ENCODE measurements at regions not wholly inside any gene's neighbourhood (a gene's known extent, or its start where the extent isn't known, plus 50 kb on each side); places are given as distances from the start of the nearest gene placed in this dataset.
A peak's percentile ranks its signal among the peaks of the same experiment; 100 is the strongest.

- Histone ChIP-seq H3K36me3 (no peaks in the 10 kb centered on the region), H3K27me3 (no peaks in the 10 kb centered on the region), H3K27ac (no peak overlapping the region), H3K4me3 (replicated peaks in 1 of 3) (no peak overlapping the region), H3K4me1 (no peaks in the 10 kb centered on the region), H3K9me3 (no peaks in the 10 kb centered on the region)
- 3 to 7% methylated on average over 30 to 39 of the region's 39 CpGs for WGBS, 2 donors
- intact Hi-C loops (cut with DNase I), result no loop called here
- no peak for TF ChIP-seq POLR2A (IDR thresholded peaks at IDR 0.05)
- no peak for TF ChIP-seq CTCF (IDR thresholded peaks at IDR 0.05)
- DNase-seq, result peak in 1 of 2 donors; percentile 5
Observed at GRCh38 chr2:199659207-199659606, 191.8 kb downstream of the FTCDNL1 start.

GRCh38 chr2:199646439-199646838 lies 188.7 kb upstream of the SATB2 start:
- Histone ChIP-seq H3K4me3 (replicated peaks in 1 of 3) (no peak overlapping the region), H3K36me3 (no peaks in the 10 kb centered on the region), H3K27ac (no peak overlapping the region), H3K27me3 (no peaks in the 10 kb centered on the region), H3K4me1 (no peaks in the 10 kb centered on the region), H3K9me3 (no peaks in the 10 kb centered on the region)
- TF ChIP-seq POLR2A (IDR thresholded peaks at IDR 0.05), result no peak
- no peak for TF ChIP-seq CTCF (IDR thresholded peaks at IDR 0.05)
- 65 to 71% methylated on average over 2 of the region's 2 CpGs for WGBS, 2 donors
- DNase-seq, result no peak
- intact Hi-C loops (cut with DNase I), result no loop called here

GRCh38 chr2:199631129-199631528 lies 173.4 kb upstream of the SATB2 start:
- TF ChIP-seq POLR2A (IDR thresholded peaks at IDR 0.05) (no peak), CTCF (IDR thresholded peaks at IDR 0.05) (no peak)
- Histone ChIP-seq H3K27ac (no peak overlapping the region), H3K4me1 (no peaks in the 10 kb centered on the region), H3K9me3 (no peaks in the 10 kb centered on the region), H3K4me3 (replicated peaks in 1 of 3) (no peak overlapping the region), H3K36me3 (no peaks in the 10 kb centered on the region), H3K27me3 (no peaks in the 10 kb centered on the region)
- DNase-seq, result no peak
- 42 to 45% methylated on average over 4 of the region's 4 CpGs for WGBS, 2 donors
- intact Hi-C loops (cut with DNase I), result no loop called here

- no peaks in the 10 kb centered on the region for H3K27me3 ChIP-seq
- DNase-seq, result no peak
- H3K4me1 ChIP-seq, result no peaks in the 10 kb centered on the region
- no peak overlapping the region for H3K27ac ChIP-seq
- no peaks in the 10 kb centered on the region for H3K36me3 ChIP-seq
- TF ChIP-seq CTCF (IDR thresholded peaks at IDR 0.05) (no peak), POLR2A (IDR thresholded peaks at IDR 0.05) (no peak)
- H3K4me3 ChIP-seq (replicated peaks in 1 of 3), result no peak overlapping the region
- H3K9me3 ChIP-seq, result no peaks in the 10 kb centered on the region
- intact Hi-C loops (cut with DNase I), result no loop called here
Observed at GRCh38 chr2:199629301-199629700, 171.6 kb upstream of the SATB2 start.

GRCh38 chr2:199627417-199627816 lies 169.7 kb upstream of the SATB2 start:
- intact Hi-C loops (cut with DNase I), result no loop called here

More at GRCh38 chr2:199627417-199627816, 169.7 kb upstream of the SATB2 start:
- H3K9me3 ChIP-seq, result no peaks in the 10 kb centered on the region
- 56 to 58% methylated on average over 3 of the region's 3 CpGs for WGBS, 2 donors
- no peaks in the 10 kb centered on the region for H3K36me3 ChIP-seq
- no peak overlapping the region for H3K4me3 ChIP-seq (replicated peaks in 1 of 3)
- no peak for DNase-seq
- TF ChIP-seq POLR2A (IDR thresholded peaks at IDR 0.05) (no peak), CTCF (IDR thresholded peaks at IDR 0.05) (no peak)
- H3K27me3 ChIP-seq, result no peaks in the 10 kb centered on the region
- no peaks in the 10 kb centered on the region for H3K4me1 ChIP-seq
- no peak overlapping the region for H3K27ac ChIP-seq

All from thyroid gland (tissue), 4 donors.